ENCODE measurements at regions not wholly inside any gene's neighbourhood (a gene's known extent, or its start where the extent isn't known, plus 50 kb on each side); places are given as distances from the start of the nearest gene placed in this dataset.

DNA sequence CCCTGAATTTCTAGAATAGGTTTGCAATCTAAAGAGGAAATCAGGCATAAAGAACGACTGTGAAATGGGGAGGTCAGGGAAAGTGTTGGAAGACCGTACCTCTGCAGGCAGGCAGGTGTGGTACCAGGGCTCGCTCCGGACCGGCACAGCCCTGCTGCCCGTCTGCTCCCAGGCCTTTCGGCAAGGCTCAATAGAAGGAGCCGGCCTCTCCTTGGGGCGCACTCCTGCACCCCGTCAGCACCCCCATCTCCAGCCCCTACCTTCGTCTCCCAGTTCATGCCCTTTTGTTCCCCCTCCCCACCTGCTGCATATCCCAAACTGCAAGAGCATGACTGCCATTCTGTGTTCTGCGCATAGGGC is 139.8 kb upstream of the SOX1 start:
- no peak for DNase-seq

DNA sequence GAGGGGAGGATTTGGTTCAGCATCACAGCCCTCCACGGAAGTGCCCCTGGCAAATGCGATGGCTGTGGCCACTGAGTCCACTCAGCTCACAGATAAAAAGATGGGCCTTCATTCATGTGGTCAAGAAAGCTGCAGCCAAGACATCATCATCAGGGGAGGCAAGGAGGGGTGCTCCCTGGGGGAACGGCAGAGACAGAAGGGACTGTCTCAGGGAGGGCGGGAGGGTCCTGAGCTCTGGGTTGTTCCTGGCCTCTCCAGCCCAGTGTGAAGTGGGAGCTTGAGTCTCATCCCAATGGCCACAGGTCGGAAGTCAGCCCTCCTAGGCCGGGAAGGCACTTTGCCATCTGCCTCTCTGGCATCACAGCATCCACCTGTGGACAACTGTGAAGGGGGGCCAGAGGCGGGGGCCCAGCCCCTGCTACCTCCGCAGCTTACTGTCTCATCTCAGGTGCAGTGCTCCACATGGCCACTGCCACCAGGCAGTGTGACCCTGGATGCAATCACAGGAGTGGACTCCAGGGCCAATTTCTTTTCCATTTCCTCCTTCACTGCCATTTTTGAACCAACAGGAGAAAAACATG is 137.8 kb upstream of the SOX1 start:
- no peak for DNase-seq

DNA sequence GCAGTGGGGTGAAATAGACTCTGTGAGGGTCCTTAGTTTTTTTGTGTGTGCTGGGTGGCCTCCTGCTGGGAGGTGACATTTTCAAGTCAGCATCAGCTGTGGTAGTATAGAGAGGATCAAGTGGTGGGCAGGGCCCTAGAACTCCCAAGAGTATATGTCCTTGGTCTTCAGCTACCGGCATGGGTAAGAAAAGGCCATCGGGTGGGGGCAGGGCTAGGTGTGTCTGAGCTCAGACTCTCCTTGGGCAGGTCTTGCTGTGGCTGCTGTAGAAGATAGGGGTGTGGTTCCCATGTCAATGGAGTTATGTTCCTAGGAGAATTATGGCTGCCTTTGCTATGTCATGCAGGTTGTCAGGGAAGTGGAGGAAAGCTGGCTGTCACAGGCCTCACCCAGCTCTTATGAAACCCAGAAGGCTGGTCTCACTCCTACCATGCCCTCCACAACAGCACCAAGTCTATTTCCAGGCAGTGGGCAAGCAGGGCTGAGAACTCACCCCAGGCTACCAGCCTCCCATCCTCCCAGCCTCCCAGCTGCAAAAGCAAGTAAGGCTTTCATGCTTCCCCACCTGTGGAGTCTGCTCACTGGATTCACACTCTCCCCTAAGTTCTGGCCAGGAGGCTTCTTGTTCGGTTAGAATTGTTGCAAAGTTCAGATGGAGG is 130.6 kb upstream of the SOX1 start:
- no peak for DNase-seq

DNA sequence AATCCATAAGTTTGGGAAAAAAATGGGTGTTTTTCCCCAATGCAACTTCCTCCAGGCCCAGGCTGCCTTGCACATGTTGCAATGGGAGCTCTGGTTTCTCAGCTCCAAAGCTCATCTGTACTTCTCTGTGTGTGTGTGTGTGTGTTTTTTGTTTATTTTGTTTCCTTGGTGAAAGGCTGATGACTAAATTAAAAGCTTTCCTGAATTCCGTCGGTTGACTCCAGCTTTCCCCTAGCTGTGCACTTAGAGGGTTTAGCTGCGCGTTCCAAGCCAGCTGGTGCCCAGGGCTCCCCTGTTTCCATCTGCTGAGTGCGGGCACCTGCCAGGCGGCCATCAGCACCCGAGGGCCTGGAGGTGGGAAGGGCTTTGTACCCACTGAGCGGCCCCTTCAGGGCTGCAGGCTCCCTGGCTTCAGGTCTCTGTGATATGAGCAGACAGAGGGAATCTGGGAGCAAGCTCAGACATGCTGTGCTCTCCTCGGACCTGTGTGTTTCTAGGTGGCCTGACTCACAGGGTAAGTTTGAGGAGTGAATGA is 129.1 kb upstream of the SOX1 start:
- no peak for DNase-seq

DNA sequence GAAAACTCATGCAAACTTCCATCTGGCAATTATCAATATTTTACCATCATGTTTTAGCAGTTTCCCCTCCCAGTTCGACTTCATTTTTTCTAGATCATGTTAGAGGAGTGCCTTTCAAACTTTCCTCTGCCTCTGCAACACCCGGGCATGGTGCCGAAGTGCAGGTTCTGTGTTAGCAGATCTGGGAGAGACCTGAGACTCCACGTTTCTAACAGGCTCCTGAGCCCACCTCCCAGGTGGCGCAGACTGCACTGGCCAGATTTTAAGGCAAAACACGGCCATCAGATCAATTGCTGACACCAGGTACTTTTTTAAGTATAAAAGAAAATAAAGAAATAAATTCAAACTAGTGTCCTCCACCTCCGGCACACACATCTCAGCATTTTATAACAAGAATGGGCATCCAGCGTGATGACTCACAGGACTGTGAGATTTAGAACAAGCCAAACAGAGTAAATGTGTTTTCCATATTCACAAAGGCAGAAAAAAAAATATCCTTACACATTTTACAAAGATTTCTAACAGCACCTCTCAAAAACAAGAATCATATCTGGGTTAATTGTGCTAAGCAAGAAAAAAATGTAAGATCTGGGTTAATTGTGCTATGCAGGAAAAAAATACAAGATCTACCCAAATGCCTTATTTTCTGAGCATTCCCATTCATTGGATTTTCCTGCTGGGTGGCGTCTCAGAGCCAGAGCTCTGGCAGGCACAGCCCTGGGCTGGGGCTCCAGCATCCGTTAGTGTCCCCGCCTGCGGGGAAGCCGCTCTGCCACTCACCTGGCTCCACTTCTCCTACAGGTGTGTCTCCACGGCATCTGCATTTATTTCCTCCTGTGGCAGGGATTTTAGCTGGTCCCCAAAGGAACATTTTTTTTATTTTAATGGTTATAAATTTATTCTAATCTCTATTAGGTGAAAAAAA is 127.9 kb upstream of the SOX1 start:
- DNase-seq = no peak

DNA sequence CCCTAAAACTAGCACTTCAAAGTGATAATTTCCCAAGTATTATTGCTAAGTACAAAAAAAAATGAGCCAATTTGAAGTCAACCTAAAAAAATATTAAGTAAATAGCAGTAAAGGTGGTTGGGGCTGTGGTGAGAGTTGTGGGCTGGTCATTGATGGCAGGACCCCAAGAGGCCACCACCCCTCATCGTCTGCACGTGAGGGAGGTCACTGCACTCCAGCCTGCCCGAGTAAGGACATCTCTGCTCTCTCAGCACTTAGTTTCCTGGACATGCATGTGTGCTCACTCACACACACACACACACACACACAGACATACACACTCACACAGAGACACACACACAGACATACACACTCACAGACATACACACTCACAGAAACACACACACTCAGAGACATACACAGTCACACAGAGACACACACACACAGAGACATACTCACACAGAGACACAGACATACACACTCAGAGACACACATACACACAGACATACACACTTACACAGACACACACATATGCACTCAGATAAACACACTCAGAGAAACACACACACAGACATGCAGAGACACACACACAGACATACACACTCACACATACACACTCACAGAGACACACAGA is 127.2 kb upstream of the SOX1 start:
- no peak for DNase-seq

- DNase-seq = no peak
These were observed 126.1 kb upstream of the SOX1 start for GRCh38 chr13:111940892-111941291.

DNA sequence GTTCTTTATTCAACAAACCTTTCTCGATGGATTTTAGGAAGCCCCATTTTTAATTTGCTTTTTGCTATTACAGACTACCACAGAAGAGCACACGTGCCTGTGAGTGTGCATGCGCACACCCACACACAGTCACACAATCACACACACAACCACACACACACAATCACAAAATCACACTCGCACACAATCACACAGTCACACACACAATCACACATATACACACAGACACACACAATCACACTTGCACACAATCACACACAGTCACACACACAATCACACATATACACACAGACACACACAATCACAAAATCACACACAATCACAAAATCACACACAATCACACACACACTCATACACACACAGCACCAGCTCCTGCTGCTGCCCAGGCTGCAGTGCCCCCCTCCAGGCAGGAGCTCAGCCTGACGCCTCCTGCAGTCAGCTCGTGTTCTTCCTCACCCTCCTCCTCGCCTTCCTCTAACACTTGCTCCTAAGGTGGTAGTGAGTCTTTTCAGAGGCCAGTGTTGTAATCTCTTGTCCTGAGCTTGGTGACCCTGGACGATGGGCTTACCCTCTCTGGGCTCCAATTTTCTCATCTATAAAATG is 125.0 kb upstream of the SOX1 start:
- DNase-seq = no peak

GRCh38 chr13:111943229-111943795 is 123.6 kb upstream of the SOX1 start:
- DNase-seq = no peak

DNA sequence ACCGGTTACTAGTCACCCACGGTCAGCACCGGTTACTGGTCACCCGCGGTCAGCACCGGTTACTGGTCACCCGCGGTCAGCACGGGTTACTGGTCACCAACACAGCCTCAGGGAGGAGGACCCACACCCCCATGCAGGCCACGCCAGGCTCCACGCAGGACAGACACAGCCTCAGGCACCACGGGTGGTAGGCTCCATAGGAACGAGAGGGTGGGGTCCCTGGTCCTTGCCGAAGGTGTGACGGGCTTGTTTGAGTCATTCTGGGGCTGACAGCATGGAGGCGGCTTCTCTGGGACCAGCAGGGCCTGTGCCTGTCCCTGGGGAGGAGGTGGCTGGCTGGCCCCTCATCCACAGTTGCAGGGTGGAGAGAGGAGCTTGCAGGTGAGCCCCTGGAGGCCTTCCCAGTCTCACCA is 122.8 kb upstream of the SOX1 start:
- no peak for DNase-seq

GRCh38 chr13:111945086-111945485 is 121.9 kb upstream of the SOX1 start:
- DNase-seq = no peak

GRCh38 chr13:111946214-111946613 is 120.7 kb upstream of the SOX1 start:
- DNase-seq = no peak

DNA sequence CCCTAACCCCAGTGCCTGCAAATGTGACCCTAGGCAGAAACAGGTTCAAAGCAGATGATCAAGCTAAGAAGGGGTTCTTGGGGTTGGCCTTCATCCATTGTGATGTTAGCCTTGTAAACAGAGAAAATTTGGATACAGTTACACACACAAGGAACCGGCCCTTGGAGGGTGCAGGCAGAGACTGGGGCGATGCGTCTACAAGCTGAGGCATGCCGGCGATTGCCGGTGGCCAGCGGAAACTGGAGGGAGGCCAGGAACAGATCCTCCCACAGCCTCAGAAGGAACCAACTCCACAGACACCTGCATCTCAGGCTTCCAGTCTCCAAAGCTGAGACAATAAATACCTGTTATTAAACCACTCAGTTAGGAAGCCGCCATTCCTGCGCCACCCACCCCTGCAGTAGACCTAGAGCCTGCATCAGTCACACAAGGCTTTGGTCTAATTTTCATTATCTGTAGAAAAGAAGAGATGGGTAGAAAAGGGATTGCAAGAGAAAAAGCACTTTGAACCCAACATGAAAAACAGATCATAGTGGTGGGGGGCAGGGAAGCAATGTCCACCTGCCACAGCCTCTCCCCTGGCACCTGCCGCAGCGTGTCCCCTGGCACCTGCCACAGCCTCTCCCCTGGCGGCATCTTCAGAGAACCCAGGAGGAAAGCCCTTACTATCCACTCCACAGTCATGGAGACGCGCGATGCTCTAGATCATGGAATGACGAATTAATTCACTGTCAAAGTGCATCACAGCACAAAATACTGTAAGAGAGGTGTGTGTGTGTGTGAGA is 119.7 kb upstream of the SOX1 start:
- no peak for DNase-seq

GRCh38 chr13:111947876-111948275 is 119.1 kb upstream of the SOX1 start:
- no peak for DNase-seq

DNA sequence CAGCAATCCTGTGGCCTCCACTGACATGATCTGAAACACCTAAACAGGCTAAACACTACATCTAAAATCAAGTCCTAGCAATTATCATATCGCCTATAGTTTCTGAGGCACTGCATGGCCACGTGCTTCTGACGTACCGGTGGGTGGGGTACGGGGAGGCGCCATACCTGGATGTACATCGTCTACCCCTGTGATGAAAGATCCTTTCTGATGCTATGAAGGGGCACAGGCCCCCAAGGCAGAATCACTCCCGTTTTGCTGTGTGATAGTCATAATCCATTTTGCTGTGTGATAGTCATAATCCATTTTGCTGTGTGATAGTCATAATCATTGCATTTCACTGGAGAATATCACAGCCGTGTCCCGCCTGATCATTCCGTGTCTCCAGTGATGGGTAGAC is 118.7 kb upstream of the SOX1 start:
- DNase-seq = no peak

DNA sequence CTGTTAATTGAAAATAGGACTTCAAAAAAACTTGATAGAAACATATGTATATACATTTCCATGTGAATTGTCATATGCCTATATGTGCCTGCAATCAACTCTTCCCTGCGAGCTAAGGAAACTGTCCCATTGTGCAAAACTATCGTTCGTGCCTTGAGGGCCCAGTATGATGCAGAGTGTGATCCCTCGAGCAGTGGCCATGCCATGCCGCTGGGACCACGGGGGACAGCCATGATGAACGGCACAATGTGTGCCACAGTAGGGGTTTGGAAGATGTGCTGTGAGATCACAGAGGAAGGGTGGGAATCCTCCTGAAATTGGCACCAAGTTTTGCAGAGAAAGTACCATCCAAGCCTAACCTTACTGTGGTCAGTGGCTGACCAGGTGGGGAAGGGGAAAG is 118.1 kb upstream of the SOX1 start:
- DNase-seq = no peak

GRCh38 chr13:111949311-111949710 is 117.6 kb upstream of the SOX1 start:
- no peak for DNase-seq

- no peak for DNase-seq
These were observed 116.3 kb upstream of the SOX1 start for GRCh38 chr13:111950697-111951096.

- no peak for DNase-seq
These were observed 114.9 kb upstream of the SOX1 start for GRCh38 chr13:111952032-111952431.

GRCh38 chr13:111952814-111953213 is 114.1 kb upstream of the SOX1 start:
- no peak for DNase-seq

DNA sequence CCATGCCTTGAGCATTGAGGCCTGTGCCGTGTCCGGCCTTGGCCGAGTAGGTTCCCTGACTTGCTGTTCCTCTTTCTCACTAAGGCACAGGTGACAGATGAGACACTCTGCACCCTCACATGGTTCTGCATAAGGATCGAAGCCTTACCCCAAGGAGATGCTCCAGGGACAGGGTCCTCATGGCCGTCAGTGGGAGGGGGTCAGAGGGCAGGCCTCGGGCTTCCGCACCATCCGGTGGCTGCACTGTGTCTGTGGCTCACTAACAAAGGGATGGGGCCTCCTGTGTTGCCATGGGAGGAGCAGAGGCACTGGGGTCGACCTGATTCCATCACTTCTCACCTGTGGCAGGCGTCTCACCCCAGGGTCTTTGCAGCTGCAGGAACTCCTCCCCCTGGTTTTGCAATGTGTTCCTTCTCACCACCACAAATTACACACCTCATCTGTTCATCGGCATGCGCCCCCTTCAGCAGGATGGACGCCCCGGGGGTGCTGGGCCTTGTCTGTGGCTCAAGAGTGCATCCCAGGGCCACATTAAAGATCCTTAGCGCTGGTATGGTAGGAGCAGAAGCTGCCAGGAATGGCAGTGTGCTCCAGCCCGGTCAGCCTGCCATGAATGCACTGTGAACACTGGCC is 113.3 kb upstream of the SOX1 start:
- no peak for DNase-seq
